ENCODE measurements at regions not wholly inside any gene's neighbourhood (a gene's known extent, or its start where the extent isn't known, plus 50 kb on each side); places are given as distances from the start of the nearest gene placed in this dataset.

DNA sequence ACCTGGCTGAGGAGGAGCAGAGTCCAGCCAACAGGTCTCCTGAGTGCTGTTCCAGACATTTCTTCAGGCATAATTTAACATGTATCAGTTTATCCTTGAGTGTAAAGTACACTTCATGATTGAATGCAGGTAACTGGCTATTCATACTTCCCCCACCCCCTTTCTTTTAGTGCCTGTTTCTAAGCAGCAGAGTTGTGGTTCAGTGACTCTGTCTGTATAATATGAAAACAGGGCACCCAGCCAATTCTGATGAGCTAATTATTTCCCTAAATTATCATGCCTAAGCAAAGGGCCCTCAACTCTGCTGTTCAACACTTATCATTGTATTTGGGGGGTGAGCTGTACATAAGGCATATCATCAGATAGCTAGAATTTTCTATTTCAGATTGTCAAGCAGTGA is 51.9 kb upstream of the ZSWIM6 start:
- H3K27ac ChIP-seq: no peak overlapping the region
- TF ChIP-seq ZFX (IDR thresholded peaks at IDR 0.05; ENCODE audit: borderline replicate concordance) (no peak), CTCF (IDR thresholded peaks at IDR 0.05) (no peak)

- no peak for TF ChIP-seq CTCF (IDR thresholded peaks at IDR 0.05)
- TF ChIP-seq ZFX (IDR thresholded peaks at IDR 0.05; ENCODE audit: borderline replicate concordance): no peak
- H3K27ac ChIP-seq: no peak overlapping the region
These were observed 51.2 kb upstream of the ZSWIM6 start for GRCh38 chr5:61280761-61281427.

DNA sequence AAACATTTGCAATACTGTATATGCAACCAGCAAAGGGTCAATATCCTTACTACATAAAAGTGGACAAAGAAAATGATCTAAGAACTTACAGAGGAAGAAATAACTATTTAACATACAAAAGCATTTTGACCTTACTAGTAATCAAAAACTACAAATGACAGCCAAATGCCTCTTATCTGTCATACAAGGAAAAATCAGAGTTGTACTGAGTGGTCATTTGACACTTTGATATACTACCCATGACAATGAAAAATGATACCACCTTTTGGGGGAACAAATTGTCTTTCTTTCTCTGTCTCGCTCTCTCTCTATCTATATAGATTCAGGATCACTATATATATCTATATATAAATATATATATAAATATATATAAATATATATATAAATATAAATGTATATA is 50.4 kb upstream of the ZSWIM6 start:
- TF ChIP-seq ZFX (IDR thresholded peaks at IDR 0.05; ENCODE audit: borderline replicate concordance) (no peak), CTCF (IDR thresholded peaks at IDR 0.05) (no peak)
- no peak overlapping the region for H3K27ac ChIP-seq

All from 22Rv1 (cell line).